HG03469 (cell line): ENCODE measurements at regions not wholly inside any gene's neighbourhood (a gene's known extent, or its start where the extent isn't known, plus 50 kb on each side); places are given as distances from the start of the nearest gene placed in this dataset.

ENCODE experiments used
- ATAC-seq: cut with Tn5 transposase; IDR thresholded peaks from one replicate; pipeline ENCODE4 v1.9.1; 2021; ENCODE audit warnings: mild to moderate bottlenecking, moderate library complexity, moderate number of reproducible peaks; ENCODE audit not compliant: unreplicated experiment

DNA sequence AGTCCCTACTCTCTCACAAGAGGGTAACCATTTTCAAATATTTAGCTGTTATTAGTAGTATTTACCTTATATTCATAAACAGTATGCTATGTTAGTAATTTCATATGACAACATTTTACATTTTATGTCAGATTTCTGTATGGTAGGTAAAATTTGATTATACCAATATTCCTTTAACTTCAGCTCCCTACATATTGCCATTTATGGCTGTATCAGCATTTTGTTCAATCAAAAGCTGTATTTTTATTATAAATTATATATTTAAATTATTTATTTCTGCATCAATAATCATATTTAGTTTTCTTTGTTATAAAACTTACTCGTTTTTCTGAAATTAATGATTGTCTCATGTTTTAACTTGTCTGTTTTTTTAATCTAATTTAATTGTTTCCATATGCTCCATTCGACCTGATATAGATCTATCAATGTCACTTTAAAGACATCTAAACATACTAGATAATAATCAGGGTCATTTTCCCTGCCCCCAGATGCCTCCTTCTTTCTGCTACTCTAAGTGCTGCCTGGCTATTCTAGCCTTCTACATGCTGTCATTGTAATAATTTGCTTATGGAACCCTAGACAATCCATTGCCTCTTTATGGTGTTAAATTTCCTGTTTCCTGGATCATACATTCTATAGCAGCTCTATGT lies 1976.7 kb upstream of the ADGRL3 start:
- no peak for ATAC-seq

- no peak for ATAC-seq
These were observed 1961.9 kb upstream of the ADGRL3 start for GRCh38 chr4:59238212-59238611.

DNA sequence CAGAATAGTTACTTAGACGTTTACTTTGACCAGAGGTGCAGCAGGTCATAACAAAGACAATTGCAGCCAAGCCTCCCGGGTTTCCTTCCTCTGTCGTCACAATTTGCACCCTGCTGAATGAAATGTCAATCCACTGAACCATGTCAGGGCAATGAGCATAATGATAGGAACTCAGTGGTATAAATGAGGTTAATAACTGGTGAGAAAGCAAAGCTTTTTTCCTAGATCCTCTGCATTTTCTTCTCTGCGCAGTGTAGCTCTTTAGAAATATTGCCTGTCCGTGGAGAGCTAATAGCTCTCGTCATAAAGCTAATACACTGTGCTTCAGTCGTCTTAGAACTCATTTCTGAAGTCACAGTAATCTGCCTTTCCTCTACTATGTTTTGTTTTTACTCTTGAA lies 1960.1 kb upstream of the ADGRL3 start:
- ATAC-seq, result no peak

DNA sequence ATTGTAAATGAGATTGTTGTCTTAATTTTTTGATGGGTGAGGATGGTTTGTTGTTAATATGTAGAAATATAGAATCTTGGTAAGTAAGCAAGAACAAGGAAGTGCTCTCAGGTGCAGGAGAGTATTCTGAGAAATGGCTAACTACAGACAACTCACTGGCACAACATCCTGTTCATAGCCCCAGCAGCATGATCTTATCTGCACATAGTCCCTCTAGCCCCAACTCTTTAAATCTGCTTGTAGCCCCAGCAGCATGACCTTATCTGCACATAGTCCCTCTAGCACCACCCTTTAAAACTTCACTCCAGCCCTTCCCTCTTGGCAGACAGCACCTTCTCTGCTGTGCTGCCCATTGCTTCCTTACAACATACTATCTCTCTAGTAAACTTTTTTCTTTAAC lies 1957.1 kb upstream of the ADGRL3 start:
- ATAC-seq, result no peak

- no peak for ATAC-seq
These were observed 1953.1 kb upstream of the ADGRL3 start for GRCh38 chr4:59247032-59247431.

GRCh38 chr4:59248313-59248712 lies 1951.8 kb upstream of the ADGRL3 start:
- no peak for ATAC-seq

DNA sequence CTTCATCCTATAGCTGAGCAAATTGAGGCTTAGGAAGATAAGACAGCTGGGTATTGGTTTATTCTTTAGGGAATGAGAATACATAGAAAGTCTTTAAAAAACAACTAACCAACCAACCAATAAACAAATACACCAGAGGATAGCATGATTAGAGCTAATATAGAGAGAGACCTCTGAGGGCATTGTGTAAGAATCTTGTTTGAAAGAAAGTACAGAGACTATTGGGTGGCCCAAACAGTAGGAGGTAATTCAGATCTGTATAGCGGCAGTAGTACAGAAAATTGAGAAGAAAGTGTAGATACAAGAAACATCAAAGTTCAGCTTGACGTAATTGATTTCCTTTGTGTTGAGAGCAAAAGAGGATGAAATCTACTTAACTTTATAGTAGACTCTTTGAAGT lies 1951.0 kb upstream of the ADGRL3 start:
- ATAC-seq, result no peak

GRCh38 chr4:59258002-59258401 lies 1942.1 kb upstream of the ADGRL3 start:
- ATAC-seq, result no peak

GRCh38 chr4:59307609-59308008 lies 1892.5 kb upstream of the ADGRL3 start:
- ATAC-seq, result no peak

GRCh38 chr4:59314637-59315036 lies 1885.5 kb upstream of the ADGRL3 start:
- ATAC-seq, result no peak

DNA sequence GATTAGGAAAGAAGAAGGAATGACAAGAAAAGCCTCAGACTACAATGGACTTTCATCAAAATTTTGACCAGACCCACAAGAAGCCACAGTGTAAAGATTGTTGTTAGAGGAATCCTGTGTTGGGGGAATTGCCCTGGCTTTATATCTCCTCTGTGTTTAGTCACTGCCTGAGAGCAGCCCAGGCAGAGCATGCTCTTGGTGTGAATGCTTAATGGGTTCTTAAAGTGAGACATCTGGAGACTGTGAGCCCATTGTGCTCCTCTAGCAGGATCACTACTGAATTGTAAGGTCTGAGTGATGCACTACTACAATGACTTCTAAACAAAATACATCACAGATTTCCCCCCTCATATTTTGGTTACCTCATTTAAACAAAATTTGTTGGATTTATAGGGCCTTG lies 1860.5 kb upstream of the ADGRL3 start:
- ATAC-seq, result no peak

- no peak for ATAC-seq
These were observed 1858.6 kb upstream of the ADGRL3 start for GRCh38 chr4:59341506-59341905.

GRCh38 chr4:59348949-59349348 lies 1851.2 kb upstream of the ADGRL3 start:
- no peak for ATAC-seq

- no peak for ATAC-seq
These were observed 1830.9 kb upstream of the ADGRL3 start for GRCh38 chr4:59369229-59369628.

DNA sequence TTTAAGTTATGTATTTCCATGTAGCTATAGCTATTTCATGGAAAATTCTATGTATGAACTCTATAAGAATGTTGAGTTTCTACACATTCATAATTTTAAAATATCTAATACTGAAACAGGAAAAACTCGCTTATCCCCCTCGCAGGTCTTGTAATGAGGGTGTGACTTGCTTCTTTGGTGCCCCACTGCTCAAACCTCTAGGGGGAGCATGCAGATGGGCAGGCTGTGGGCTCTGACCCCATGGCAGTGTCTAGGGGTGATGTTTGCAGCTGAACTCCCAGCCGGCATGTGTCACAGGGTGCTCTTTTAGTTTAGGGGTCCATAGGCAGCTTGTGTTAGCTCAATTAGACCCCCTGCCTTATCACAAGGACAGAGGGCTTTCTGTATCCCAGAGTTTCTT lies 1825.7 kb upstream of the ADGRL3 start:
- no peak for ATAC-seq

- ATAC-seq, result no peak
These were observed 1819.2 kb upstream of the ADGRL3 start for GRCh38 chr4:59380841-59381366.

DNA sequence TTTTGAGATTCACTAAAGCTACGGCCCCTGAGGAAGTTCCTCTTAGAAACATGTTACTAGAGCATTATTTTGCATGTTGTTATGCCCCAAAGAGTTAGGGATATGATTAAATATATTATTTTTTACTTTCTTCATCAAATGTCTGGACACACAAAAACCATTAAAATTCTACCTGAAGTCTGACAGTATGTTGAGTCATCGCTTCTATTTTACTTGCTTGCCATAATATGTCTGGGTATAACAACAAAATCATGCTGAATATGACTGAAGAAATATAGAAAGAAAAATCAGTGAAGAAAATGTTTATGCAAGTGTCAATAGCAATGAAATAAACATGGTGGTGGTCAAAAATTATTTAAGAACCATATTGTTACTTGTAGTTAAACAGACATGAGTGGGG lies 1818.5 kb upstream of the ADGRL3 start:
- ATAC-seq, result no peak

DNA sequence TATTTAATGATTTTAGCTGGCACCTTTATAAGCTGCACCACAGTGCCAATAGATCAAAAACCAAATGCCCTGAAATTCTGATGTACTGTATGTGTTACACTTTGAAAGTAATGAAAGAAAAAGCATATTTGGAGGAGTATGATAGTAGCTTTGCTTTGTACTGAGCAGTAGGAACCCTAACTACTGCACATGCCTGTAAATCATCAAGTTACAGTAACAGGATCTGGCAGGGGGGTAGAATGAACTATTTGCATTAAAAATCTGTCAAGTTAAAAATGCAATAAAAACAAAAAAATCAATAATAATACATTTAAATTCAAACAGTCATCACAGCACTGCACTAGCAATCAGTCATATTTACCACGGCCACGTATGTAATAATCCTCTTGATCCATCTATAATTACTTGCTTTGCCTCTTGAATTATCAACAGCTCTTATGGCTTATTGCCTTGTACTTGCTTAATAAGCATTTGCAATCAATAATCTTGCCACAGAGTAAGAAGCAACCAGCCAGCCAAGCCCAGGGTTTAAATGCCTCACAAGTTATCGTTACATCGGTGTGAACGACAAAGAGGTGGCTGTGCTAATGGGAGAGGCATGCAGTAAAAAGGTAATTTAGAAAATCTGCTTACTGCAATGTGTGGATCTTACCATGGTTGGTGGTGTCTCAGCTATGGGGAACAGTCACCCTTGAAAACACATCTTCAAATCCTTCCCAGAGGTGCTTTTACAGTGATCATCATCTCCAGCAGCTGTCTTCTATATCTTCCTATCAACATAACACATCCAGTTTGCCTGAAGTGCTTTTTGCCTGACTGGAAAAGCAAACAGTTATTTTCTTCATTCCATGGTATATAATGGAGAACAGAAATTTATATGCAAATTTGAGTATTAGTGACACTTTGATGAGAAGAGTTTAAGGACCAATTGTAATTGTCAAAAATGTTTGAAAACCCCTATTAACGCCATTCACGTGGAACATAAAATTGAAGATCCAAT lies 1812.1 kb upstream of the ADGRL3 start:
- no peak for ATAC-seq

DNA sequence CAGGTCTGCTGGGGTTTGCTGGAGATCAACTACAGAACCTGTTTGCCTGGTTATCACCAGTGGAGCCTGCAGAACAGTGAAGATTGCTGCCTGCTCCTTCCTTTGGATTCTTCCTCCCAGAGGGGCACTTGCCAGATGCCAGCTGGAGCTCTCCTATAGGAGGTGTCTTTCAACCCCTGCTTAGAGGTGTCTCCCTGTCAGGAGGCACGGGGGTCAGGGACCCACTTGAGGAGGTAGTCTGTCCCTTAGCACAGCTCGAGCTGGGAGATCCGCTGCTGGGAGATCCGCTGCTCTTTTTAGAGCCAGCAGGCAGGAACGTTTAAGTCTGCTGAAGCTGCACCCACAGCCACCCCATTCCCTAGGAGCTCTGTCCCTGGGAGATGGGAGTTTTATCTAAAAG lies 1806.3 kb upstream of the ADGRL3 start:
- no peak for ATAC-seq

DNA sequence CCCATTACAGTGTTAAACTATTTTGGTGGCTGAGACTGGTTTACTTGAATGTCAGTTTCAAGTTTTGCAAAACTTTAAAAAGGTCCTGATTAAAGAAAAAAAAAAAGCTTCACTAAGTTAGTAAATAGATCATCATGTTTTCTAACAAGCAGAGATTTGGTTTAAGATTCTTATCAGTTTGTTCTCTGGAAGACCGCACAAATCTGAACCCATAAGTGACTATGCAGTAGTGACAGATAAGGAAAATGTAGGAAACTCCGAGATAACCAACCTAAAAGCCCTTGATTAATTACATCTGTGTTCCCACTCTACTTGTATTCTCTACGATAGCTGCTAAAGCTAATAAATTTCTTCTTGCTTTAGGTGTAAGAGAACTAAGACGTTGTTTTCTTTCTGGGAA lies 1799.8 kb upstream of the ADGRL3 start:
- ATAC-seq, result no peak

GRCh38 chr4:59409647-59410046 lies 1790.5 kb upstream of the ADGRL3 start:
- no peak for ATAC-seq

GRCh38 chr4:59412739-59413138 lies 1787.4 kb upstream of the ADGRL3 start:
- ATAC-seq, result no peak
